ENCODE measurements at regions not wholly inside any gene's neighbourhood (a gene's known extent, or its start where the extent isn't known, plus 50 kb on each side); places are given as distances from the start of the nearest gene placed in this dataset.
"Not testable (repeated sequence)": the region's sequence is repeated elsewhere in the genome, so short reads cannot be mapped to it uniquely, and the experiment has no call there.

DNA sequence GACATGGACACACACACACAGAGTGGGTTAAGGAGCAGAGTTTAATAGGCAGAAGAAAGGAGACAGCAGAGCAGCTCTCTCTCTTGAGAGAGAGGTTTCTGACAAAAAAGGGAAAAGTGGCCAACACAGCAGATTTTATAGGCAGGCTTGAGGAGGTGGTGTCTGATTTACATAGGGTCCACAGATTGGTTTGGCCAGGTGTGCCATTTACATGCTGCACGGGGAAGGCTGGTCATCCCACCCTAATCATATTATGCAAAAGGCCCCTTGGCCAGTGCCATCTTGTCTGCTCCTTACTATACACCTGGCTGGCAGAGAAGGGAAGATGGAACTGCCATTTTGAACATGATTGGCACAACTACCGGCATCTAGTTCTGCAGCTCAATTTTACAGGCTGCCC lies 240.8 kb downstream of the NPR3 start:
- intact Hi-C loops (cut with DNase I): no loop called here
- 83 to 90% (median 89%) methylated on average over 2 of the region's 2 CpGs for WGBS, 3 donors

DNA sequence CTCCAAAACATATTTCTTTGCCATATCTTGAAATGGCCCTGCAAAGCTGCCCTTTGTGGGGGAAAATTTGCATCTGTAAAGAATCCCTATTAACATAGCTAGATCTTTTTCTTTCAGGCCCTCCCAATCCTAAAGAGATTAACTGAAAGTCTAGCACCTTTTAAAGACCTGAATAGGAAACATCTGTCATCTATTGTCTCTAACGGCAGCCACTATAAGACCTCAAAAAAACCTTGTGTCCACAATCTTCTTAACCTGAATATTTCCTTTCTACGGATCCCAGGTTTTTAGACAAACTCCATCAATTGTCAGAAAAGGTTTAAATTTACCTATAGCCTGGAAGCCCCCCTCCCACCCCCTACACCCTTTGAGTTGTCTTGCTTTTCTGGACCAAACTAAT lies 241.3 kb downstream of the NPR3 start:
- WGBS, 3 donors: 70 to 78% (median 74%) methylated on average over 2 of the region's 2 CpGs
- H3K27ac ChIP-seq; H3K9me3 ChIP-seq; H3K27me3 ChIP-seq; H3K36me3 ChIP-seq; intact Hi-C loops (cut with DNase I); H3K4me1 ChIP-seq (ENCODE audit: insufficient read depth); DNase-seq; H3K4me3 ChIP-seq: not testable (repeated sequence)

More for the DNA sequence above, 240.8 kb downstream of the NPR3 start:
- no peak for DNase-seq
- no peaks in the 10 kb centered on the region for H3K9me3 ChIP-seq
- no peaks in the 10 kb centered on the region for H3K4me1 ChIP-seq (ENCODE audit: insufficient read depth)
- no peak overlapping the region for H3K27ac ChIP-seq
- TF ChIP-seq EP300 (IDR thresholded peaks at IDR 0.05): no peak
- TF ChIP-seq, protein P1, sequence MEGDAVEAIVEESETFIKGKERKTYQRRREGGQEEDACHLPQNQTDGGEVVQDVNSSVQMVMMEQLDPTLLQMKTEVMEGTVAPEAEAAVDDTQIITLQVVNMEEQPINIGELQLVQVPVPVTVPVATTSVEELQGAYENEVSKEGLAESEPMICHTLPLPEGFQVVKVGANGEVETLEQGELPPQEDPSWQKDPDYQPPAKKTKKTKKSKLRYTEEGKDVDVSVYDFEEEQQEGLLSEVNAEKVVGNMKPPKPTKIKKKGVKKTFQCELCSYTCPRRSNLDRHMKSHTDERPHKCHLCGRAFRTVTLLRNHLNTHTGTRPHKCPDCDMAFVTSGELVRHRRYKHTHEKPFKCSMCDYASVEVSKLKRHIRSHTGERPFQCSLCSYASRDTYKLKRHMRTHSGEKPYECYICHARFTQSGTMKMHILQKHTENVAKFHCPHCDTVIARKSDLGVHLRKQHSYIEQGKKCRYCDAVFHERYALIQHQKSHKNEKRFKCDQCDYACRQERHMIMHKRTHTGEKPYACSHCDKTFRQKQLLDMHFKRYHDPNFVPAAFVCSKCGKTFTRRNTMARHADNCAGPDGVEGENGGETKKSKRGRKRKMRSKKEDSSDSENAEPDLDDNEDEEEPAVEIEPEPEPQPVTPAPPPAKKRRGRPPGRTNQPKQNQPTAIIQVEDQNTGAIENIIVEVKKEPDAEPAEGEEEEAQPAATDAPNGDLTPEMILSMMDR (IDR thresholded peaks at IDR 0.05): no peak
- TF ChIP-seq POLR2A (IDR thresholded peaks at IDR 0.05): no peak
- H3K27me3 ChIP-seq: no peaks in the 10 kb centered on the region
- no peaks in the 10 kb centered on the region for H3K36me3 ChIP-seq
- no peak overlapping the region for H3K4me3 ChIP-seq

DNA sequence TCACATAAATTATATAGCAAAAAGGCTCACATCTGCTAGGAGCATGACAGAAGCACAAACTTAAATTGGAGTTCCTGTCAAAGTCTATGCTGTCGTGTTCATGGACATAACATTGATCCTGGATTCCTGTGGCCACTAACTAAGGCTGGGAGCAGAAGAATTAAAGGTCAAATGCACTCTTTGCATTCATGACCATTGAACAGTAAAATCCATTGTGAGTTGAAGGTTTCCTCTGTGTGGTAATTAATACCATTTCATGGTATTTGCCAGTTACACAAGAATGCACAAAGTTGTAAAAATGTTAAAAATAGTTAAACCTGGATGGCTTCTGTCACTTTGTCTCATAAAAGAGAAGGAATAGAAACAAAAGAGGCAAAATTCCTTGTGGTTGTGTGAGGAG lies 242.6 kb downstream of the NPR3 start:
- no peaks in the 10 kb centered on the region for H3K36me3 ChIP-seq
- intact Hi-C loops (cut with DNase I): no loop called here
- H3K27me3 ChIP-seq: no peaks in the 10 kb centered on the region
- 83 to 84% (median 84%) methylated on average over 1 of the region's 1 CpG for WGBS, 3 donors
- H3K9me3 ChIP-seq: no peaks in the 10 kb centered on the region
- TF ChIP-seq, protein P1 (IDR thresholded peaks at IDR 0.05): no peak
- TF ChIP-seq POLR2A (IDR thresholded peaks at IDR 0.05) (no peak), EP300 (IDR thresholded peaks at IDR 0.05) (no peak)
- H3K4me1 ChIP-seq (ENCODE audit: insufficient read depth): no peaks in the 10 kb centered on the region
- H3K4me3 ChIP-seq: no peak overlapping the region
- DNase-seq: no peak
- H3K27ac ChIP-seq: no peak overlapping the region

DNA sequence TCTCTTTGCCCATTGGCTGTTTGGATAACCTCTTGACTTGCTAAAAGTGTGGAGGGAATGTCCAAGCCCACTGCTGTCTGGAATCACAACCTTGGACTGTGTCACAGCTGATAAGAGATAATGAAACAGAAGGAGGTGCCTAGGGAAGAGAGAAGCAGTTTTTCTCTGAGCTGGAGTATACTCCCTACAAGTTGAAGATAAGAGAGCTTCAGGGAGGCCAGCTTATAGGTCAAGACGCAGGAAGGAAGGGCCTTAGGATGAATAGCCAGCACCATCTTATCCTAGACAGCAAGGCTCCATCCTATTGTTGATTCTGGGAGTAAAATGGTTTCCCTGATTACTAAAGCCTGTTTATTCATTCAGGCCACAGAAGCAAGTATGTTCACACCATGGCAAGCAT lies 244.7 kb downstream of the NPR3 start:
- no peaks in the 10 kb centered on the region for H3K27me3 ChIP-seq
- no peak for DNase-seq
- H3K27ac ChIP-seq: no peak overlapping the region
- no peaks in the 10 kb centered on the region for H3K9me3 ChIP-seq
- H3K4me3 ChIP-seq: no peak overlapping the region
- TF ChIP-seq EP300 (IDR thresholded peaks at IDR 0.05) (no peak), POLR2A (IDR thresholded peaks at IDR 0.05) (no peak)
- TF ChIP-seq, protein P1 (IDR thresholded peaks at IDR 0.05): no peak
- no peaks in the 10 kb centered on the region for H3K4me1 ChIP-seq (ENCODE audit: insufficient read depth)
- 4 to 18% (median 8%) methylated on average over 1 of the region's 1 CpG for WGBS, 3 donors
- intact Hi-C loops (cut with DNase I): no loop called here
- H3K36me3 ChIP-seq: no peaks in the 10 kb centered on the region

DNA sequence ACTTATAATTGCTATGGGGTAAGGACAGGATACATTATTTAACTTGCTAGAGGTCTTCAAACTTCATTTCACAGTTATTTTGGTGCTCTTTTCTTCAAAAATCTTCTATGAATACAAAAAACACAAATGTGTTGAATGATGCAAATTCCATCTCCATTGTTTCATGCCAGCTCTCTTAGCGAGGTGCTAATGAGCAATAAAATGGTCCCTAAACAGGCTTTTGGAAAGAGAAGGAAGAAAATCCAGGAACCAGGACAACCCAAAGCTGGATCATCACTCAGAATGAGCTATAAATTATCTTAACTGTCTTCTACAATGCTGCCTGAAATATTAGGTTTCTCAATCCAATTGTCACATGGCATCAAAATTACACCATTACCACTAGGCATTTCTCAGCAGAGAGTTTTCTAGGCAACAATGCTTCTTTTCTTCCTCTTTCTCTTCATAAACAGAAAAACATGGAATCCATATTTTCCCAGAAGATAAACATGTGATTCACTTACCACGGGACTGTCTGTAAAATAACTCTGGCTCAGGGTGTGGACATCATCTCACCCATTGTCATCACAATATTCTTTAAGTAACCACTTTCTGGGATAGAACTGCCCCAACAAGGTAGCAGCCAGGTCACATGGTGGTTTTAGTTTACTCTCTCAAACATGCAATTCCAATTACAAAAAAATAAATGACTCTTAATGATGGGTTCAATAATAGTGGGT lies 249.4 kb downstream of the NPR3 start:
- Histone ChIP-seq H3K4me3 (no peak overlapping the region), H3K9me3 (no peaks in the 10 kb centered on the region), H3K36me3 (no peaks in the 10 kb centered on the region), H3K4me1 (ENCODE audit: insufficient read depth) (no peaks in the 10 kb centered on the region), H3K27ac (no peak overlapping the region), H3K27me3 (no peaks in the 10 kb centered on the region)
- intact Hi-C loops (cut with DNase I): no loop called here
- DNase-seq: no peak
- no peak for TF ChIP-seq EP300 (IDR thresholded peaks at IDR 0.05)
- TF ChIP-seq, protein P1 (IDR thresholded peaks at IDR 0.05): no peak
- no peak for TF ChIP-seq POLR2A (IDR thresholded peaks at IDR 0.05)
- WGBS, 3 donors: 83 to 91% (median 91%) methylated on average over 2 of the region's 2 CpGs

All from ovary (tissue), 7 donors.